HG02763 (cell line): ENCODE measurements at regions not wholly inside any gene's neighbourhood (a gene's known extent, or its start where the extent isn't known, plus 50 kb on each side); places are given as distances from the start of the nearest gene placed in this dataset.

Experiments used
- ATAC-seq: cut with Tn5 transposase; IDR thresholded peaks from one replicate; pipeline ENCODE4 v1.9.1; 2021; ENCODE audit warnings: mild to moderate bottlenecking, moderate library complexity; ENCODE audit not compliant: unreplicated experiment

GRCh38 chr6:14704383-14705271 is 541.2 kb upstream of the JARID2 start:
- no peak for ATAC-seq

GRCh38 chr6:14705841-14706377 is 540.0 kb upstream of the JARID2 start:
- no peak for ATAC-seq

DNA sequence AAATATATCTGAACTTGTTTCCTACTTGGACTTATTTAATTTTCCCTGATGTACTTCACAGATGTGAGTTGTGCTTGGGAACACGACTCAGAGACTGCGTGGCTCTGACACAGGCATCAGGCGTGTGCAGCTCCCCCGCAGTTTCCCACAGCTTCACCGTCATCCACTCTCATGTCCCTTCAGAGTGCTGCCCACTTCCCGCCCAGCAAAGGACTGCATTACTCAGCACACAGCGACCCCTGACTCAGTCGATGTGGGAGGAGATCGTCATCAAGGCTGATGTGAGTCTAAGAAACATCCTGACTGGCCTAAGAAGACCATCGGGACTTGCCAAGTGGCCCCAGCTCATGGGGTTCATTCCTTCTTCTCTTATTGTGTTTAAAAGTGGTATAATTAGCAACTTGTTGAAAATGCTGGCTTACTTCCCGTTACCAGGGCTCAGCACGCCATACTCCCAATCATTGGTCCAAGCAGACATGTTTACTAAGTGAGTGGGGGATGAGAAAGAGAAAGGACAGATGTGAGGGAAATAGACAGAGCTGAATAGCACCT is 539.4 kb upstream of the JARID2 start:
- no peak for ATAC-seq

GRCh38 chr6:14707276-14707675 is 538.6 kb upstream of the JARID2 start:
- ATAC-seq = no peak

- ATAC-seq = no peak
Observed at GRCh38 chr6:14707971-14708465, 537.9 kb upstream of the JARID2 start.

- ATAC-seq = no peak
Observed at GRCh38 chr6:14709066-14709670, 536.7 kb upstream of the JARID2 start.

- ATAC-seq = no peak
Observed at GRCh38 chr6:14709900-14710299, 536.0 kb upstream of the JARID2 start.

- no peak for ATAC-seq
Observed at GRCh38 chr6:14710421-14710820, 535.4 kb upstream of the JARID2 start.

GRCh38 chr6:14711056-14711703 is 534.7 kb upstream of the JARID2 start:
- no peak for ATAC-seq

DNA sequence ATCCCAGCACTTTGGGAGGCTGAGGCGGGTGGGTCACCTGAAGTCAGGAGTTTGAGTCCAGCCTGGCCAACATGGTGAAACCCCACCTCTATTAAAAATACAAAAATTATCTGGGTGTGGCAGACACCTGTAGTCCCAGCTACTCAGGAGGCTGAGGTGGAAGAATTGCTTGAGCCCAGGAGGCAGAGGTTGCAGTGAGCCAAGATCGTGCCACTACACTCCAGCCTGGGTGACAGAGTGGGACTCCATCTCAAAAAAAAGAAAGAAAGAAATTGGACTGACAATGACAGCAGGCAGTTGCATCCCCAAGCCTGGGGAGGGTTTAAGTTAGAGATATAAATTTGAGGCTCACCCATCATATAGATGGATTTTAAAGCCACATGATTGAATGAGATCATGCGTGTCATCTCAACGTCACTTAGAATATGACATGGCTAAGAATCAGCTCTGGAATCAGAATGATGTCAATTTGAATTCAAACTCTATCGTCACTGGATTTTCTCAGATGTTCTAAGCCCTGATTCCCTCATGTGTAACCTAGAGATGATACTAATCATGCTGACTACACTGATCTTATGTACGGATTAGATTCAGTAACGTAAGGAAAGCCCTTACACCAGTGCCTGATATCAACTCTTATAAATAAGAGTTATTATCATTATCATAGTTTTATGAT is 534.0 kb upstream of the JARID2 start:
- ATAC-seq = no peak

GRCh38 chr6:14713008-14713960 is 532.6 kb upstream of the JARID2 start:
- no peak for ATAC-seq

DNA sequence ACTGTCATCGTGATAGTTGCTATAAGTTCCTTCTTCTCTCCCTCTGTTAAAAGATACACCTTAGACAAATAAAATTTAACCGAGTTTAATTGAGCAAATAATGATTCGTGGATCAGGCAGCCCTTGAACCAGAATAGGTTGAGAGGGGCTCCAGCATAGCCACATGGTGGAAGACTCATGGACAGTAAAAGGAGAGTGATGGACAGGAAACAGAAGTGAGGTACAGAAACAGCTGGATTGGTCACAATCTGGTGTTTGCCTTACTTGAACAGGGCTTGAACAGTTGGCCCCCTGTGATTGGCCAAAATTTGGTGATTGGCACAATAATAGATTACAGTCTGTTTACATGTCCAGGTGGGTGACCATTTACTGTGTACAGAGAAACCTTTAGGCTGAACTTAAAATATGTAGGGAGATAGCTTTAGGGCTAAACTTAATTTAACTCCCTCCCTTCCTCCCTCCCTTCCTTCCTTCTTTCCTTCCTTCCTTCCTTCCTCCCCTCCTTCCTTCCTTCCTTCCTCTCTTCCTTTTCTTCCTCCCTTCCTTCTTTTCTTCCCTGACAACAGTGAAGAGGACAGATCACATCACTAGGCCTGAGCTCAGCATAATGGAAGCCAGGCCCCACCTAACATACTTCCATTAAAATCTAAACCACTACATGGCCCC is 531.8 kb upstream of the JARID2 start:
- ATAC-seq = no peak

GRCh38 chr6:14715076-14715475 is 530.8 kb upstream of the JARID2 start:
- no peak for ATAC-seq

DNA sequence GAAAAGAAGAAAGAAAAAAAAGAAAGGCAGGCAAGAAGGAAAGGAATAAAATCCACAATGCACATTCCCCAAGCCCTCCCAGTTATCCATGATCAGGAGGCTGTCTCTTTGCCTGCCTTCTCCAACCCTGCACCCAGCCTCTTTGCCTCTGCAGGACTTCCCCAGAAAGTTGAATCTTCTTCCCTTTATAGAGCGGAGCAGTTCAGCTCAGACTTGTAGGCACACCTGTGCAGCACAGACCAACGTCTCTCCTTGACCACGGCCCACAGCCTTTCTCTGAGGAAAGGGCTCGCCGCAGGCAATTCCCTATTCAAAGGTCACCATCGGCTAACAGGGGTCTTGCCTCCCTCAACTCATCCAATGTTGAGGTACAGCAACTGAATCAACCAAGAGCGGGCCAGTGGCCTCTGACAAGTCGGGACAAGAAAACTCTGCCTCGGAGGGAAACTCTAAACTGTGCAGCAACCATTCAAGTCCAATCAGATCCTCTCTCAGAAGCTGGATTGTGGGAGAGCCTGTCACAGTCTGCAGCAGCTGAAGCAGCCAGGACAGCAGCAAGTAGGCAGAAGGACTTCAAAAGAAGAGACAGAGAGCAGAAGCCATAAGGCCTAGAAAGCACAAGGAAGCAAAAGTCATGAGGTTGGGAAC is 529.2 kb upstream of the JARID2 start:
- ATAC-seq = no peak

DNA sequence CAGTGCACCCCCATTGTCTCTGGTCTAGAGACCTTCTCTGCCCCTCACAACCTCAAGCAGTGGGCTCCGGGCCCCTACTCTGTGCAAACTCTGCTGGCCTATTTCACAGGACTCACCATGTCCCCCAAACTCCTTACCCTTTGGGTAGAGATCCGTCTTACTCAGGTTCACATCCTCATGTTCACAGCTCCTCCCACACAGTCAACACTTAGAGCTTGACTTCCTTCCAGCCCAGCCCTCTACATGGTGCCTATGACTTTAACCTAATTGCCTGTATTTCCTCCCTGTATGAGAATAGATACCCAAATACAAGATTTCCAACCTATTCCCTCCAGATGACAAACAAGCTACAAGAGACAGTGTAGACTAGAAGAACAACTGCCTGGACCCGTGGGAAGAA is 528.6 kb upstream of the JARID2 start:
- ATAC-seq = no peak

- no peak for ATAC-seq
Observed at GRCh38 chr6:14718861-14719260, 527.0 kb upstream of the JARID2 start.

DNA sequence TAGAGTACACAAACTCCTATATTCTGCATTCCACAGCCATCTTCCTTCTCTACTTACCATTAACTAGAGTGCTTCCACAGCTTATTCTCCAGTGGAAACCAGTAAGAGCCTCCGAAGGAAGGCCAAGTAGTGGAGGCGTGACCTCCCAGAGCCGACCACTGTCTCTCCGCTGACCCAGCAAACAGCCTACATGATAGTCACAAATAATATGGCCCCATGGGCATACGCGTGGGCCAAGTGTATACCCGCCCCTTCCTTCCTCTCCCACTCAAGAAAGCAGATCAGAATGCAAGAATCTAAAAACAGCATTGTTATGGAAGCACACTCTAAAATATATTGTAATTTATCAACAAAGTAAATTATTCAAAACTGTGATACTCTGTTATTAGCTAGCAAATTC is 526.6 kb upstream of the JARID2 start:
- no peak for ATAC-seq

- no peak for ATAC-seq
Observed at GRCh38 chr6:14720411-14721102, 525.3 kb upstream of the JARID2 start.
